Trophoblast cell (in vitro differentiated cells and primary cell): ENCODE measurements at regions not wholly inside any gene's neighbourhood (a gene's known extent, or its start where the extent isn't known, plus 50 kb on each side); places are given as distances from the start of the nearest gene placed in this dataset.

Source experiments
- DNase-seq, 2 donors: peaks; one replicate each; pipeline ENCODE4 v3.0.0-alpha.2; 2016
- H2AFZ ChIP-seq: 2 replicates; pipeline ENCODE4 v1.6.1; 2013; ENCODE audit warnings: low read length, moderate library complexity, mild to moderate bottlenecking; ENCODE audit not compliant: insufficient read depth, poor library complexity
- H2AK5ac ChIP-seq: 2 replicates; pipeline ENCODE4 v1.6.1; 2013; ENCODE audit warnings: mild to moderate bottlenecking, low read length
- H2BK120ac ChIP-seq: 2 replicates; pipeline ENCODE4 v1.6.1; 2013; ENCODE audit warnings: low read length, mild to moderate bottlenecking, moderate library complexity; ENCODE audit not compliant: insufficient read depth, poor library complexity
- H2BK12ac ChIP-seq: 2 replicates; pipeline ENCODE4 v1.6.1; 2013; ENCODE audit warnings: mild to moderate bottlenecking, low read length, moderate library complexity
- H2BK5ac ChIP-seq: 2 replicates; pipeline ENCODE4 v1.6.1; 2013; ENCODE audit warnings: low read length, low read depth, moderate library complexity, mild to moderate bottlenecking; ENCODE audit not compliant: poor library complexity
- H3K14ac ChIP-seq: 2 replicates; pipeline ENCODE4 v1.6.1; 2013; ENCODE audit warnings: mild to moderate bottlenecking, low read length
- H3K18ac ChIP-seq: 2 replicates; pipeline ENCODE4 v1.6.1; 2013; ENCODE audit warnings: mild to moderate bottlenecking, low read length
- H3K23ac ChIP-seq: 2 replicates; pipeline ENCODE4 v1.6.1; 2013; ENCODE audit warnings: low read length
- H3K27ac ChIP-seq: 2 replicates; pipeline ENCODE4 v1.5.1; 2013; ENCODE audit warnings: low read depth, mild to moderate bottlenecking, inconsistent platforms, low read length, moderate library complexity
- H3K27me3 ChIP-seq: 2 replicates; pipeline ENCODE4 v1.6.1; 2013; ENCODE audit warnings: inconsistent platforms, mild to moderate bottlenecking, low read length, moderate library complexity; ENCODE audit not compliant: insufficient read depth
- H3K36me3 ChIP-seq, 2 experiments: 1 replicate in 1 of 2; 2 replicates in 1 of 2; pipeline ENCODE4 v1.6.1; 2013; ENCODE audit warnings: low read length in 2 of 2, mild to moderate bottlenecking in 2 of 2, moderate library complexity in 1 of 2; ENCODE audit not compliant: insufficient read depth in 2 of 2, control insufficient read depth in 1 of 2
- H3K4ac ChIP-seq: 2 replicates; pipeline ENCODE4 v1.6.1; 2013; ENCODE audit warnings: low read depth, mild to moderate bottlenecking, low read length, moderate library complexity
- H3K4me1 ChIP-seq, 2 experiments: 1 replicate in 1 of 2; 2 replicates in 1 of 2; pipeline ENCODE4 v1.6.1; 2013; ENCODE audit warnings: low read length in 2 of 2, mild to moderate bottlenecking in 2 of 2, moderate library complexity in 1 of 2; ENCODE audit not compliant: insufficient read depth in 2 of 2, control insufficient read depth in 1 of 2
- H3K4me2 ChIP-seq: 2 replicates; pipeline ENCODE4 v1.6.1; 2013; ENCODE audit warnings: inconsistent platforms, mild to moderate bottlenecking, low read length, moderate library complexity
- H3K4me3 ChIP-seq: 2 replicates; pipeline ENCODE4 v1.5.1; 2013; ENCODE audit warnings: mild to moderate bottlenecking, low read depth, low read length, inconsistent platforms
- H3K79me1 ChIP-seq: one replicate; pipeline ENCODE4 v1.6.1; 2013; ENCODE audit warnings: low read length
- H3K79me2 ChIP-seq: 2 replicates; pipeline ENCODE4 v1.6.1; 2013; ENCODE audit warnings: low read length, mild to moderate bottlenecking; ENCODE audit not compliant: control insufficient read depth, insufficient read depth, poor library complexity
- H3K9ac ChIP-seq: 2 replicates; pipeline ENCODE4 v1.6.1; 2013; ENCODE audit warnings: mild to moderate bottlenecking, low read length
- H3K9me3 ChIP-seq: 2 replicates; pipeline ENCODE4 v1.6.1; 2013; ENCODE audit warnings: low read depth, mild to moderate bottlenecking, control low read depth, inconsistent platforms, low read length; ENCODE audit not compliant: insufficient read depth
- H4K12ac ChIP-seq: 2 replicates; pipeline ENCODE4 v1.6.1; 2013; ENCODE audit warnings: low read depth, mild to moderate bottlenecking, low read length, moderate library complexity
- H4K8ac ChIP-seq: 2 replicates; pipeline ENCODE4 v1.6.1; 2013; ENCODE audit warnings: low read depth, mild to moderate bottlenecking, low read length, moderate library complexity
- H4K91ac ChIP-seq: one replicate; pipeline ENCODE4 v1.6.1; 2013; ENCODE audit warnings: low read depth, mild to moderate bottlenecking, low read length, moderate library complexity
- WGBS: extraction: QIAGEN DNeasy Blood & Tissue Kit; methylation state at CpG from one replicate; pipeline ENCODE4 v1.1.7; 2013; ENCODE audit warnings: missing lambda C conversion rate; ENCODE audit not compliant: insufficient read length, insufficient coverage; ENCODE audit errors: extremely low coverage; 5-methylcytosine and 5-hydroxymethylcytosine counted together

DNA sequence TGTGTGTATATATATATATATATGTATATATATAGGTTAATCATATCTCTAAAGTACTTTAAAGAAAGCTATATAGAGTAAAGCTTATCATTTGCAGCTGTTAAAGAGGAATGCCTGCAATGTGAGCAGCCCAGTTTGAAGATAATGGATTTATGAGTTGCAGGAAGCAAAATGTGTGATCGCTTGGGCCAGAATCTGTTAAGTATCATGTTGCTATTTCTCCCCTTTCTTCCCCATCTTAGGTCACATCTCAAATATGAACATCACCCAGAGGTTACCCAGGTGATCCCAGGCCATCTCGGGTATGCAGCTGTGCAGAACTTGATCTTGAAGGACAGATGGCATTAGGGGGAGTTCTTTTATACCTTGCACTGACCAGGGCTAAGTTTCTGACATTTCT lies 316.5 kb downstream of the MTX2 start:
- Histone ChIP-seq H4K8ac (no peak overlapping the region), H4K12ac (no peak overlapping the region), H3K23ac (no peak overlapping the region), H2BK5ac (no peak overlapping the region), H2BK12ac (no peak overlapping the region), H3K4me2 (no peak overlapping the region), H3K4ac (no peak overlapping the region), H3K79me2 (no peaks in the 10 kb centered on the region), H3K79me1 (no peaks in the 10 kb centered on the region), H3K18ac (no peak overlapping the region), H3K36me3 (no peaks in the 10 kb centered on the region), H4K91ac (no peak overlapping the region), H3K4me1 (peaks cover 0 to 3% of the 10 kb centered on the region in 2 experiments), H2BK120ac (no peak overlapping the region), H3K14ac (no peak overlapping the region), H3K9ac (no peak overlapping the region), H3K9me3 (no peaks in the 10 kb centered on the region), H2AFZ (no peak overlapping the region), H2AK5ac (no peak overlapping the region), H3K4me3 (no peak overlapping the region), H3K27me3 (no peaks in the 10 kb centered on the region), H3K27ac (no peak overlapping the region)
- DNase-seq: peak; percentile 23 to 61
- WGBS: no CpG with 5 or more reads among the region's 2 CpGs

DNA sequence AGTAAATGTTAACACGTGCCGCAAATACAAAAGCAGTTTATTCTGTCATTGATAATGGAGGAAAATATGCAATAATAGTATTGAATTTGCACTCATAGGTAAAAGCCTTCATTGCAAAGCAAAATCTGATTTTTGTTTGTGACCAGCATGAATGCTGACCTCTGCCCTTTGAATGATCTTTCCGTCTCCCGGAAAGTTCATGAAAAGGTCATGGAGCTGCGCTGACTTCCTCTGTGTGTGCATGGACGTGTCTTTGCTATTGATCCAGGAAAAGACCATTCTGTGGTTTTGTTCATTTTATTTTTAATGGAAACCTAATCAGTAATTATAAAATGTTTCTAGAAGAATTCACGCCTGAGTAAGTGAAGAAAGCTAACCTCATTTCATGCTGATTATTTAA lies 320.0 kb downstream of the MTX2 start:
- Histone ChIP-seq H3K4ac (no peak overlapping the region), H3K14ac (no peak overlapping the region), H2AK5ac (no peak overlapping the region), H3K36me3 (no peaks in the 10 kb centered on the region), H4K12ac (no peak overlapping the region), H2BK5ac (no peak overlapping the region), H3K79me2 (no peaks in the 10 kb centered on the region), H3K4me1 (peaks cover 0 to 3% of the 10 kb centered on the region in 2 experiments), H3K18ac (no peak overlapping the region), H3K27ac (no peak overlapping the region), H3K4me2 (no peak overlapping the region), H3K9me3 (no peaks in the 10 kb centered on the region), H3K27me3 (no peaks in the 10 kb centered on the region), H2BK12ac (no peak overlapping the region), H3K23ac (no peak overlapping the region), H3K4me3 (no peak overlapping the region), H4K91ac (no peak overlapping the region), H3K79me1 (no peaks in the 10 kb centered on the region), H4K8ac (no peak overlapping the region), H2AFZ (no peak overlapping the region), H2BK120ac (no peak overlapping the region), H3K9ac (no peak overlapping the region)
- no peak for DNase-seq
- WGBS: no CpG with 5 or more reads among the region's 7 CpGs

DNA sequence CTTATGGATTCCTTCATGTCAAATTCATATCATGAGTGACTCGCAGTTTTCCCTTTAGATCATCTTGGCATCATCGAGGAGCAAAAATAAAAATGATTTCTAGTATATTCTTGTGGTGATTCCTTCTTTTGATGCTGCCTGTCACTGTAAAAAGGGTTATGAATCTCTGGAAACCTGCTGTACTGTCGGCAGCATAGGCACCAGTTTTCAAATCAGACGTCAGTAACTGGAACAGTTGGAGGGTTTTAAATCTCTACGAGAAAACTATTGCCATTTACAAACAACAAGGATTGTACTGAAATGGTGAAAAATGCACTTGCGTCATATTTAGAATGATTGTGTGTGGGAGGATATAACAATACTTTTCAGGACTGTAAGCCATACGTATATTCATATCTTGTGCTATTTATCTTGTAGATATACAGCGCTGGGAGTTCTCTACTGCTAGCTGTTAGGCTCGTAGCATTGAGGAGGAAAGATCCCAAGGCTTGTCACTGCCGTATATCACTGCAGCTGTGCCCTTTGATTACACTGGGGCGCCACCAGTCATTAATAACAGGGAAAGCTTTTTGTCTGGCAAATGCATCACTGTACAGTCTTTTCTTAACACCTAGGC lies 320.7 kb downstream of the MTX2 start:
- Histone ChIP-seq H2AK5ac (no peak overlapping the region), H3K27ac (no peak overlapping the region), H2BK120ac (no peak overlapping the region), H4K12ac (no peak overlapping the region), H3K27me3 (no peaks in the 10 kb centered on the region), H3K79me1 (no peaks in the 10 kb centered on the region), H3K18ac (no peak overlapping the region), H3K4me1 (peaks cover 0 to 3% of the 10 kb centered on the region in 2 experiments), H2BK12ac (no peak overlapping the region), H3K4me2 (no peak overlapping the region), H4K8ac (no peak overlapping the region), H4K91ac (no peak overlapping the region), H3K79me2 (no peaks in the 10 kb centered on the region), H3K14ac (no peak overlapping the region), H3K4me3 (no peak overlapping the region), H3K23ac (no peak overlapping the region), H3K9ac (no peak overlapping the region), H3K9me3 (no peaks in the 10 kb centered on the region), H3K36me3 (no peaks in the 10 kb centered on the region), H2AFZ (no peak overlapping the region), H2BK5ac (no peak overlapping the region), H3K4ac (no peak overlapping the region)
- DNase-seq: no peak
- WGBS: no CpG with 5 or more reads among the region's 11 CpGs

DNA sequence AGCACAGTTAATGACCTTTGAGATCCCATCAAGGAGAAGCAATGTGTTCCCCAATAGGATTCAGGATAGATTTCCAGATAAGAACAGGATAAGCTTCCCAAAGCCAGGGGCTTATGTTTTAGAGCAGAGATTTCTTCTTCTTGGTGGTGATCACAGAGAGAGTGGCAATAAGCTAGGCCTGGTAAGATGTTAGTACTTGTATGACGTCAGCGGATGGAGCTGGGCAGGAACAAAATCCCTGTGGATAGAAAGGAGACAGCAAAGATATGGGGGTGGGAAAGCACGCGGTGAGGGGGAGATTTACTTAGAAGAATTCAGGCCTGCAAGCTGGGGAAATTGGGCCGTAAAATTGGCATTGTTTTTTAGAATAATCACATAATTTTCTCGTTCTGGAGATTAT lies 323.0 kb downstream of the MTX2 start:
- H3K27me3 ChIP-seq: no peaks in the 10 kb centered on the region

More for the DNA sequence above, 323.0 kb downstream of the MTX2 start:
- Histone ChIP-seq H2BK120ac (no peak overlapping the region), H3K4me3 (no peak overlapping the region), H4K91ac (no peak overlapping the region), H3K27ac (no peak overlapping the region), H3K4me1 (no peaks in the 10 kb centered on the region), H3K4ac (no peak overlapping the region), H2BK12ac (no peak overlapping the region), H3K14ac (no peak overlapping the region), H3K79me2 (no peaks in the 10 kb centered on the region), H4K12ac (no peak overlapping the region), H3K79me1 (no peaks in the 10 kb centered on the region), H2AFZ (no peak overlapping the region), H3K18ac (no peak overlapping the region), H2AK5ac (no peak overlapping the region), H3K9me3 (no peaks in the 10 kb centered on the region), H3K4me2 (no peak overlapping the region), H2BK5ac (no peak overlapping the region), H3K23ac (no peak overlapping the region), H3K36me3 (no peaks in the 10 kb centered on the region), H3K9ac (no peak overlapping the region), H4K8ac (no peak overlapping the region)
- DNase-seq: no peak
- WGBS: no CpG with 5 or more reads among the region's 6 CpGs
